ENCODE measurements at regions not wholly inside any gene's neighbourhood (a gene's known extent, or its start where the extent isn't known, plus 50 kb on each side); places are given as distances from the start of the nearest gene placed in this dataset.

GRCh38 chr16:8108991-8109509, 481.3 kb downstream of the TMEM114 start:
- Histone ChIP-seq H2BK120ac (replicated peaks; ENCODE audit: low read depth, low read length) (no peak overlapping the region), H3K23me2 (ENCODE audit: low read depth, low read length) (no peaks in the 10 kb centered on the region), H3K23ac (ENCODE audit: insufficient read length) (no peak overlapping the region), H2AFZ (ENCODE audit: low read length) (no peak overlapping the region), H3K9ac (replicated peaks in 1 of 4; ENCODE audit: extremely low read depth in 1 of 4, low read depth in 3 of 4, low read length in 3 of 4) (no peak overlapping the region), H3K27me3 (replicated peaks in 1 of 4; ENCODE audit: control insufficient read depth in 3 of 4, extremely low read depth in 1 of 4, insufficient read depth in 3 of 4, low read length in 3 of 4) (no peaks in the 10 kb centered on the region), H3K4me1 (replicated peaks in 1 of 4; ENCODE audit: control insufficient read depth in 3 of 4, insufficient read depth in 4 of 4, low read length in 3 of 4) (no peaks in the 10 kb centered on the region), H2BK5ac (ENCODE audit: low read depth, low read length) (no peak overlapping the region), H3K18ac (ENCODE audit: extremely low read depth, low read length) (no peak overlapping the region), H3K27ac (ENCODE audit: low read depth, low read length) (no peak overlapping the region), H4K20me1 (replicated peaks in 1 of 2; ENCODE audit: control insufficient read depth in 1 of 2, insufficient read depth in 2 of 2, low read length in 2 of 2) (no peaks in the 10 kb centered on the region), H4K5ac (ENCODE audit: insufficient read length, low read depth, low read length) (no peak overlapping the region), H3K4ac (replicated peaks; ENCODE audit: insufficient read length, low read depth, low read length) (no peak overlapping the region), H2BK15ac (ENCODE audit: low read length) (no peak overlapping the region), H2AK5ac (ENCODE audit: low read depth, low read length) (no peak overlapping the region), H4K91ac (replicated peaks; ENCODE audit: insufficient read length, low read length) (no peak overlapping the region), H3K9me3 (ENCODE audit: insufficient read depth in 2 of 2, low read depth in 1 of 2, low read length in 1 of 2) (peaks cover 0 to 6% of the 10 kb centered on the region in 2 experiments; a peak in 2 of 4 replicates), H3K79me2 (ENCODE audit: control insufficient read depth in 1 of 2, insufficient read depth in 2 of 2, low read length in 2 of 2) (no peaks in the 10 kb centered on the region), H3K36me3 (ENCODE audit: control insufficient read depth in 2 of 4, insufficient read depth in 4 of 4, low read length in 3 of 4) (no peaks in the 10 kb centered on the region), H3K4me2 (ENCODE audit: insufficient read depth in 1 of 2, low read depth in 2 of 2, low read length in 2 of 2) (no peak overlapping the region), H3K4me3 (ENCODE audit: extremely low read depth in 1 of 4, insufficient read depth in 2 of 4, low read depth in 3 of 4, low read length in 4 of 4) (no peak overlapping the region), H4K8ac (ENCODE audit: extremely low read depth, insufficient read depth, low read length) (no peak overlapping the region), H2BK12ac (ENCODE audit: low read depth, low read length) (no peak overlapping the region), H3K56ac (replicated peaks; ENCODE audit: insufficient read length, low read depth, low read length) (no peak overlapping the region), H2BK20ac (ENCODE audit: low read length) (no peak overlapping the region), H3K79me1 (ENCODE audit: low read depth, low read length) (no peaks in the 10 kb centered on the region), H3K14ac (ENCODE audit: insufficient read length) (no peak overlapping the region)
- no peak for FAIRE-seq
- CTCF ChIA-PET (ENCODE audit: partially characterized antibody), result interaction anchor here (0.8 kb wide), 1 partner anchor 28 kb away, joined by 3 read pairs; no protein-coding TSS in a partner anchor
- POLR2A ChIA-PET (ENCODE audit: partially characterized antibody), result no interaction called here
- DNase-seq (ENCODE audit: low read depth in 1 of 2, low spot score in 2 of 2), result no peak
- TF ChIP-seq BCL11A (IDR thresholded peaks at IDR 0.05; ENCODE audit: low read depth in 2 of 2, low read length in 2 of 2) (no peak), FOSL1 (IDR thresholded peaks at IDR 0.05; ENCODE audit: insufficient read depth, low read depth, low read length) (no peak)
- WGBS, 2 experiments (ENCODE audit: extremely low coverage in 1 of 2, insufficient coverage in 1 of 2, insufficient read length in 1 of 2, insufficient replicate concordance in 2 of 2, low coverage in 1 of 2, low lambda C conversion rate in 2 of 2, missing lambda C conversion rate in 1 of 2), result 90% methylated on average over 13 of the region's 15 CpGs; no CpG with 5 or more reads in 1 of the 2 experiments
